Natural killer cell (primary cell): ENCODE measurements at regions not wholly inside any gene's neighbourhood (a gene's known extent, or its start where the extent isn't known, plus 50 kb on each side); places are given as distances from the start of the nearest gene placed in this dataset.
"Not testable (repeated sequence)": the region's sequence is repeated elsewhere in the genome, so short reads cannot be mapped to it uniquely, and the experiment has no call there.

Source experiments
- ATAC-seq, 3 donors: fragments of 150-1000 bp in 2 of 3; fragments of 200-7000 bp in 1 of 3; cut with Tn5 transposase; 1 replicate in 1 of 3; 2 replicates in 2 of 3; pipeline ENCODE4 v1.10.0; 2021; ENCODE audit warnings: mild to moderate bottlenecking in 2 of 3, moderate library complexity in 2 of 3
- DNase-seq, 2 donors: peaks; one replicate each; pipeline versions ENCODE4 v3.0.0 to v3.0.0-alpha.2; 2013 to 2021; ENCODE audit warnings: mixed read lengths in 1 of 2
- H3K27ac ChIP-seq: one replicate; pipeline ENCODE4 v1.5.1; 2013; ENCODE audit warnings: mild to moderate bottlenecking, low read length
- H3K27me3 ChIP-seq: one replicate; pipeline ENCODE4 v1.6.1; 2013; ENCODE audit warnings: low read length; ENCODE audit not compliant: control insufficient read depth, insufficient read depth
- H3K36me3 ChIP-seq: one replicate; pipeline ENCODE4 v1.6.1; 2013; ENCODE audit warnings: low read length; ENCODE audit not compliant: control insufficient read depth, insufficient read depth
- H3K4me1 ChIP-seq: one replicate; pipeline ENCODE4 v1.6.1; 2013; ENCODE audit warnings: low read length; ENCODE audit not compliant: control insufficient read depth, insufficient read depth
- H3K4me3 ChIP-seq: one replicate; pipeline ENCODE4 v1.5.1; 2013; ENCODE audit warnings: low read length
- H3K9me3 ChIP-seq: one replicate; pipeline ENCODE4 v1.6.1; 2013; ENCODE audit warnings: low read length; ENCODE audit not compliant: control insufficient read depth, insufficient read depth
- H3K27ac Mint-ChIP-seq, 2 donors: one replicate each; pipeline ENCODE4 v1.8.0; 2022; ENCODE audit warnings: mild to moderate bottlenecking in 2 of 2, mixed read lengths in 2 of 2, moderate library complexity in 1 of 2
- H3K27me3 Mint-ChIP-seq, 2 donors: one replicate each; pipeline ENCODE4 v1.8.0; 2022; ENCODE audit warnings: low read depth in 2 of 2, mixed read lengths in 2 of 2
- H3K36me3 Mint-ChIP-seq: one replicate; pipeline ENCODE4 v1.8.0; 2022; ENCODE audit warnings: mixed read lengths
- H3K4me1 Mint-ChIP-seq, 2 donors: one replicate each; pipeline ENCODE4 v1.8.0; 2022; ENCODE audit warnings: mixed read lengths in 2 of 2
- H3K4me3 Mint-ChIP-seq: one replicate; pipeline ENCODE4 v1.8.0; 2022; ENCODE audit warnings: mild to moderate bottlenecking, moderate library complexity, mixed read lengths
- H3K9me3 Mint-ChIP-seq, 2 donors: one replicate each; pipeline ENCODE4 v1.8.0; 2022; ENCODE audit warnings: mixed read lengths in 2 of 2
- WGBS: methylation state at CpG from one replicate; pipeline ENCODE4 v1.1.7; 2013; ENCODE audit warnings: missing lambda C conversion rate; ENCODE audit not compliant: insufficient coverage; 5-methylcytosine and 5-hydroxymethylcytosine counted together
- intact Hi-C: fragments of 100-400 bp; cut with micrococcal nuclease; formaldehyde crosslinking; loops from one replicate; pipeline ENCODE4 v1.14.2; 2022
- TF ChIP-seq, protein P1 (sequence below): fragments of 200-600 bp; IDR thresholded peaks from one replicate; pipeline ENCODE4 v1.8.0; 2022; ENCODE audit warnings: antibody characterized with exemption

DNA sequence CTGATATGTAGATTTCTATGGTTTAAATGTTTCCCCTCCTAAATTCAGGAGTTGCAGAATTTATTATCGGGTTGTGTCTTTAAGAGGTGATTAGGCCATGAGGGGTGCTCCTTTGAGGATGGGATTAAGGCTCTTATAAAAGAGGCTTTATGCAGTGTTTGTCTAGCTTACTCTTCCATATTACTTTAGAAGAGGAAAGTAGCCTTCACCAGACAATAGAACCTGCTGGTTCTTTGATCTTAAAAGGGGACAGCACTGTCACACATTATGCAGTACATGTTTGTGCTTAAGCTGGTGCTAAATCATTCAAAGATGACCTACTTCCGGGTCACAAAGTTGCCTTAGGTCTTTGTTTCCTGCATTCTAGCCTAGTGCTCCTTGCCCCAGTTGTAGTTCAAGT, 81.0 kb downstream of the CPXCR1 start:
- Histone ChIP-seq H3K4me3 (no peak overlapping the region), H3K36me3 (no peaks in the 10 kb centered on the region), H3K27me3 (no peaks in the 10 kb centered on the region), H3K27ac (no peak overlapping the region), H3K4me1 (no peaks in the 10 kb centered on the region), H3K9me3 (peaks cover 4% of the 10 kb centered on the region)
- H3K36me3 Mint-ChIP-seq: no peaks in the 10 kb centered on the region
- no peaks in the 10 kb centered on the region for H3K27me3 Mint-ChIP-seq
- no peak overlapping the region for H3K27ac Mint-ChIP-seq
- peaks cover 0 to 7% of the 10 kb centered on the region in 2 donors for H3K9me3 Mint-ChIP-seq
- TF ChIP-seq, protein P1, sequence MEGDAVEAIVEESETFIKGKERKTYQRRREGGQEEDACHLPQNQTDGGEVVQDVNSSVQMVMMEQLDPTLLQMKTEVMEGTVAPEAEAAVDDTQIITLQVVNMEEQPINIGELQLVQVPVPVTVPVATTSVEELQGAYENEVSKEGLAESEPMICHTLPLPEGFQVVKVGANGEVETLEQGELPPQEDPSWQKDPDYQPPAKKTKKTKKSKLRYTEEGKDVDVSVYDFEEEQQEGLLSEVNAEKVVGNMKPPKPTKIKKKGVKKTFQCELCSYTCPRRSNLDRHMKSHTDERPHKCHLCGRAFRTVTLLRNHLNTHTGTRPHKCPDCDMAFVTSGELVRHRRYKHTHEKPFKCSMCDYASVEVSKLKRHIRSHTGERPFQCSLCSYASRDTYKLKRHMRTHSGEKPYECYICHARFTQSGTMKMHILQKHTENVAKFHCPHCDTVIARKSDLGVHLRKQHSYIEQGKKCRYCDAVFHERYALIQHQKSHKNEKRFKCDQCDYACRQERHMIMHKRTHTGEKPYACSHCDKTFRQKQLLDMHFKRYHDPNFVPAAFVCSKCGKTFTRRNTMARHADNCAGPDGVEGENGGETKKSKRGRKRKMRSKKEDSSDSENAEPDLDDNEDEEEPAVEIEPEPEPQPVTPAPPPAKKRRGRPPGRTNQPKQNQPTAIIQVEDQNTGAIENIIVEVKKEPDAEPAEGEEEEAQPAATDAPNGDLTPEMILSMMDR: no peak
- intact Hi-C loops: no loop called here
- no peak for DNase-seq
- no peak overlapping the region for H3K4me3 Mint-ChIP-seq
- H3K4me1 Mint-ChIP-seq: no peaks in the 10 kb centered on the region
- ATAC-seq: no peak
- WGBS: 50% methylated on average over 1 of the region's 2 CpGs

DNA sequence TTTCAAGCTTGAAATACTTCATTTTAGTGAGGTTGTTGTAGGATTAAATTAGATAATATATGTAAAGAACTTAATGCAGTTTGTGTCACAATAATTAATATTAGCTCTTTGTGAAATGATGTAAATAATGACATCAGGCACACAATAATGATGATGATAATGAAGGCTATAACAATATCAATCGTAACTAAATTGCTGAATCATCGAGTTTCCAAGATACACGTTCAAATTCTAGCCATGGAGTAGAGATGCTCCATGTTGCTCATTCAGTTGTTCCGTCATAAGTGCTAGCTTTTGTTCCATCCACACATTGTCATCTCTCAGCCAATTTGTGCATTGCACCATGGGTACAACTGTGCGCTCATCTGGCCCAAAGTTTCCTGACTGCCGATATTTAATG, 83.1 kb downstream of the CPXCR1 start:
- H3K36me3 Mint-ChIP-seq: no peaks in the 10 kb centered on the region
- no peaks in the 10 kb centered on the region for H3K4me1 Mint-ChIP-seq
- no peak overlapping the region for H3K27ac Mint-ChIP-seq
- Histone ChIP-seq H3K4me1 (no peaks in the 10 kb centered on the region), H3K27ac (no peak overlapping the region), H3K27me3 (no peaks in the 10 kb centered on the region), H3K9me3 (peaks cover 4% of the 10 kb centered on the region), H3K4me3 (no peak overlapping the region), H3K36me3 (no peaks in the 10 kb centered on the region)
- no peaks in the 10 kb centered on the region for H3K9me3 Mint-ChIP-seq
- no peaks in the 10 kb centered on the region for H3K27me3 Mint-ChIP-seq
- DNase-seq: no peak
- no peak overlapping the region for H3K4me3 Mint-ChIP-seq
- TF ChIP-seq, protein P1: no peak
- intact Hi-C loops: no loop called here
- WGBS: 90% methylated on average over 4 of the region's 6 CpGs
- no peak for ATAC-seq

DNA sequence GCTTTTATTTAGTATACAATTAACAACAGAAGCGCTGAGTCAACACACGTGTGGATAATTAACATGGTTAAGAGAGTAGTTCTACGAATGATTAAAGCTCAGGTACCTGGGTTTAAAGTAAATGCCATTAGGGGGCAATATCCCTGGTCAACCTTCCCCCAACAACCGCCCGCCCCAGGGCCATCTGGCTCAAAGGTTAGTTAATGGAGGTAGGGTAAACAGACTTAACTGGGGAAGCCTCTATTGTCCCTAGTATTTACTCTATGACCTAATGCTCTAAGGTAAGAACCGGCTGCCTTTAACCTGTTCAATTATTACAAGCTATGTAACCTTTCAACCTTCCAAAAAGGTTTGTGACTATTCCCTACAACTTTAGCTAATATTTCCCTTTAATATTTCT, 90.7 kb downstream of the CPXCR1 start:
- H3K27me3 ChIP-seq, H3K36me3 ChIP-seq, H3K9me3 Mint-ChIP-seq, H3K4me3 Mint-ChIP-seq, H3K27me3 Mint-ChIP-seq, intact Hi-C loops, H3K36me3 Mint-ChIP-seq, H3K9me3 ChIP-seq, ATAC-seq, DNase-seq, H3K4me3 ChIP-seq, H3K27ac Mint-ChIP-seq, H3K4me1 ChIP-seq, H3K27ac ChIP-seq, H3K4me1 Mint-ChIP-seq: not testable (repeated sequence)
- WGBS: 83% methylated on average over 2 of the region's 6 CpGs

DNA sequence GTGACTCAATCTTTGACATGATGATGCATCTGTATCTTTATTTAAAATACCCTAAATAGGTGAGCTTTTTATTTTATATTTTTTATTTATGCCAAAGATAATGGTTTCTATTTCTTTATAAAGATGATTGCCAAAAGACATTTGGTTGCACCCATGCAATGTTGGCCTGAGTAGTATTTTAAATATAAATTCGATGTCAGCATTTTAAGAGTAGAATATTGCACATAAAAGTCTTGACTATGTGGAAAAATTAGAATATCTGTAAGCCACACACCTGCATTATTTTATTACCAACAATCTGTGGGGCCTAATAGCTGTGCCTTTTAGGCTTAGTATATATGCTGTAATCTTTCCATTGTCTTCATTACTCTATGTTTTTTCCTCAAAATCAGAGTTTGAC, 91.4 kb downstream of the CPXCR1 start:
- Mint-ChIP-seq H3K27me3 (no peaks in the 10 kb centered on the region), H3K36me3 (peaks cover 9% of the 10 kb centered on the region), H3K4me3 (no peak overlapping the region), H3K27ac (no peak overlapping the region), H3K4me1 (no peaks in the 10 kb centered on the region), H3K9me3 (peaks cover 4 to 5% of the 10 kb centered on the region in 2 donors)
- Histone ChIP-seq H3K36me3 (no peaks in the 10 kb centered on the region), H3K27me3 (no peaks in the 10 kb centered on the region), H3K27ac (no peak overlapping the region), H3K4me1 (no peaks in the 10 kb centered on the region), H3K9me3 (no peaks in the 10 kb centered on the region), H3K4me3 (no peak overlapping the region)
- no CpG with 5 or more reads among the region's 1 CpG for WGBS
- ATAC-seq (no peak), DNase-seq (no peak)
- TF ChIP-seq, protein P1: no peak
- intact Hi-C loops: no loop called here

DNA sequence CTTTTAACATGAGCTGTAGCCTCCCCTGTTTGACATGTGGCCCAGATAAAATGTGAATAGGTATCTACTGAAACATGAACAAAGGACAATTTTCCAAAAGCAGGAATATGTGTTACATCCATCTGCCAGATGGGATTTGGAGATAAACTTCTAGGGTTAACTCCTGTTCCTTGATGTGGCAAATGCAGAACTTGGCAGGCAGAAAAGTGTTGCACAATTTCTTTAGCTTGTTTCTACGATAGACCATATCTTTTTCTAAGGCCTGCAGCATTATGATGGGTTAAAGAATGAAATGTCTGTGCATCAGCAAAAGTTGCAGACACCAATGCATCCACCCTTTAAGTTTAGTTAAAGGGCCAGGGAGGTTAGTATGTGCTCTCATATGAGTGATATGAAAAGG, 96.8 kb downstream of the CPXCR1 start:
- H3K27me3 ChIP-seq, H3K4me3 Mint-ChIP-seq, H3K27ac ChIP-seq, H3K4me1 ChIP-seq, H3K9me3 ChIP-seq, intact Hi-C loops, H3K4me1 Mint-ChIP-seq, ATAC-seq, H3K36me3 ChIP-seq, H3K27ac Mint-ChIP-seq, H3K27me3 Mint-ChIP-seq, H3K4me3 ChIP-seq, DNase-seq, H3K36me3 Mint-ChIP-seq: not testable (repeated sequence)
- WGBS: 40% methylated on average over 1 of the region's 1 CpG
- peaks cover 7 to 15% of the 10 kb centered on the region in 2 donors for H3K9me3 Mint-ChIP-seq
